ENCODE measurements at regions not wholly inside any gene's neighbourhood (a gene's known extent, or its start where the extent isn't known, plus 50 kb on each side); places are given as distances from the start of the nearest gene placed in this dataset.

DNA sequence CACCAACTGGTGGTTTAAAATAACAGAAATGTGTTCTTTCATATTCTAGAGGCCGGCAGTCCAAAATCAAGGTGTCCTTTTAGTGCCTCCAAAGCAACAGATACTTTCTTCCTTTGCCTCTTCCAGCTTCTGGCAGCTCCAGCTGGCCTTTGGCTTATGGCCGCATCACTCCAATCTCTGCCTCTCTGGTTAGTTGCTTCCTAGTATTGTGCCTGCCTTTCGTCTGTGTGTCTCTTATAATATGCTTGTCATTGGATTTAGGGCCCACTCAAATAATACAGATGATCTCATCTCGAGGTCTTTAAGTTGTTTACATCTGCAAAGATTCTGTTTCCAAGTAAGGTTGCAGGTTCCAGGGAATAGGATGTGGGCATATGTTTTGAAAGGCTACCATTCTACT lies 855.2 kb upstream of the ID2 start:
- Mint-ChIP-seq H3K27me3 (ENCODE audit: low read depth) (no peaks in the 10 kb centered on the region), H3K4me1 (ENCODE audit: low read depth) (peaks cover 16% of the 10 kb centered on the region), H3K27ac (peak overlapping the region; percentile 13), H3K4me3 (no peak overlapping the region), H3K36me3 (ENCODE audit: low read depth) (no peaks in the 10 kb centered on the region), H3K9me3 (no peaks in the 10 kb centered on the region)
- DNase-seq = no peak
- intact Hi-C loops (cut with micrococcal nuclease) = loop anchor here (1.0 to 5.0 kb wide), 12 partner anchors 22 to 855 kb away; no protein-coding TSS in a partner anchor
- CTCF ChIA-PET = interaction anchor here (0.8 to 1.7 kb wide), 2 partner anchors 20 to 259 kb away, joined by 3 to 5 read pairs; no protein-coding TSS in a partner anchor

DNA sequence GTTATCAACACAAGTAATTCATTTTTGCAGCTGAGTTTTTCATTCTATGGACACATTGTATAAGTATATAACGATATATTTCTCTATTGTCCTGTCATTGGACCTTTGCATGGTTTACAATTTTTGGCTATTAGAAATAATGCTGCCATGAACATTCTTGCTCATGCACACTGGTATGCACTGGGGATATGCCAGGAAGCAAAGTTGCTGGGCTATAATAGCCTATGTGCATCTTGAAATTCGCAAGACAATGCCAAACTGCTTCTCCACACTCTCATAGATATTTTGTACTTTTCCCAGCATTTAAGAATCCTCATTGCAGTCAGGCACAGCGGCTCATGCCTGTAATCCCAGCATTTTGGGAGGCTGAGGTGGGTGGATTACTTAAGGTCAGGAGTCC lies 852.6 kb upstream of the ID2 start:
- Mint-ChIP-seq H3K4me3 (no peak overlapping the region), H3K27me3 (ENCODE audit: low read depth) (no peaks in the 10 kb centered on the region), H3K4me1 (ENCODE audit: low read depth) (peaks cover 16% of the 10 kb centered on the region), H3K9me3 (no peaks in the 10 kb centered on the region), H3K27ac (no peak overlapping the region), H3K36me3 (ENCODE audit: low read depth) (no peaks in the 10 kb centered on the region)
- intact Hi-C loops (cut with micrococcal nuclease) = loop anchor here (5.0 kb wide), 2 partner anchors 637 to 648 kb away; no protein-coding TSS in a partner anchor
- DNase-seq = no peak
- CTCF ChIA-PET = no interaction called here

DNA sequence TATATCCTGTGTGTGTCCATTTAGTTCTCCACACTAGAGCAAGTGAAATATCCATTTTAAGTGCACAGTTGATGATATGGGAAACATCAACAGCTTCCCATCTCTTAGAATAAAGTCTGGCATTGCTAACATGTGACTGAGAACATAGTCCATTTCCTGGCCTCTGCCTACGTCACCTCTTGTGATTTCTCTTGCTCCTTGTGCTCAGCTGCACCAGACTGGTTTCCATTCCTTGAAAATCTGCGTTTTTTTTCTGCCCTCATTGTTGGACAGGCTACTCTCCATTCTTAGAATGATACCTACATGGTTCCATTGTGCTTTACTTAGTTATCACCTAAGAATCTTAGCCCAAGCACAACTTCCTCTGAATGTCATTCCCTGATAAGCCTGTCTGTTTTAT lies 851.2 kb upstream of the ID2 start:
- no peak for DNase-seq
- no peaks in the 10 kb centered on the region for H3K27me3 Mint-ChIP-seq (ENCODE audit: low read depth)
- peaks cover 3% of the 10 kb centered on the region for H3K9me3 Mint-ChIP-seq
- no peak overlapping the region for H3K4me3 Mint-ChIP-seq
- H3K36me3 Mint-ChIP-seq (ENCODE audit: low read depth) = no peaks in the 10 kb centered on the region
- CTCF ChIA-PET = no interaction called here
- intact Hi-C loops (cut with micrococcal nuclease) = no loop called here
- H3K4me1 Mint-ChIP-seq (ENCODE audit: low read depth) = peaks cover 16% of the 10 kb centered on the region
- no peak overlapping the region for H3K27ac Mint-ChIP-seq

DNA sequence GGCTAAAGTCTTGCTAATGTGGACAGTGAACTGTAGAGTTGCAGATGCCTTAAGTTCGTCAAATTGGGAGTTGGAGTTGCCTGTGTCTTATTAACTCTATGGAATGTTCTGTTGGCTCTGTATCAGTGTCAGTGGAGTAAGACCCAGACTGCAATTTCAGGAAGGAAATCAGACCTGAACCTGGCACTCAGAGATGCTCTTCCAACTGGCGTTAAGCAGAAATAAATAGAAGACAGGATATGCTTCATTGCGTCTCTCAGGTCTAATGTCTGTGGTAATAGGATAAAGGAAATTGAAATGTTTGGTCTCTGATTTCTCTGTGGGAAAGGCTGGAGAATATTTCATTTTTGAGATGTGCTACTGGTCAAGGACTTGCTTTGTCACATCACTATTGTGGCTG lies 846.7 kb upstream of the ID2 start:
- no peaks in the 10 kb centered on the region for H3K36me3 Mint-ChIP-seq (ENCODE audit: low read depth)
- no peak for DNase-seq
- H3K9me3 Mint-ChIP-seq = peaks cover 3% of the 10 kb centered on the region
- H3K4me1 Mint-ChIP-seq (ENCODE audit: low read depth) = peaks cover 13% of the 10 kb centered on the region
- H3K4me3 Mint-ChIP-seq = no peak overlapping the region
- CTCF ChIA-PET = no interaction called here
- no peaks in the 10 kb centered on the region for H3K27me3 Mint-ChIP-seq (ENCODE audit: low read depth)
- no peak overlapping the region for H3K27ac Mint-ChIP-seq
- intact Hi-C loops (cut with micrococcal nuclease) = no loop called here

DNA sequence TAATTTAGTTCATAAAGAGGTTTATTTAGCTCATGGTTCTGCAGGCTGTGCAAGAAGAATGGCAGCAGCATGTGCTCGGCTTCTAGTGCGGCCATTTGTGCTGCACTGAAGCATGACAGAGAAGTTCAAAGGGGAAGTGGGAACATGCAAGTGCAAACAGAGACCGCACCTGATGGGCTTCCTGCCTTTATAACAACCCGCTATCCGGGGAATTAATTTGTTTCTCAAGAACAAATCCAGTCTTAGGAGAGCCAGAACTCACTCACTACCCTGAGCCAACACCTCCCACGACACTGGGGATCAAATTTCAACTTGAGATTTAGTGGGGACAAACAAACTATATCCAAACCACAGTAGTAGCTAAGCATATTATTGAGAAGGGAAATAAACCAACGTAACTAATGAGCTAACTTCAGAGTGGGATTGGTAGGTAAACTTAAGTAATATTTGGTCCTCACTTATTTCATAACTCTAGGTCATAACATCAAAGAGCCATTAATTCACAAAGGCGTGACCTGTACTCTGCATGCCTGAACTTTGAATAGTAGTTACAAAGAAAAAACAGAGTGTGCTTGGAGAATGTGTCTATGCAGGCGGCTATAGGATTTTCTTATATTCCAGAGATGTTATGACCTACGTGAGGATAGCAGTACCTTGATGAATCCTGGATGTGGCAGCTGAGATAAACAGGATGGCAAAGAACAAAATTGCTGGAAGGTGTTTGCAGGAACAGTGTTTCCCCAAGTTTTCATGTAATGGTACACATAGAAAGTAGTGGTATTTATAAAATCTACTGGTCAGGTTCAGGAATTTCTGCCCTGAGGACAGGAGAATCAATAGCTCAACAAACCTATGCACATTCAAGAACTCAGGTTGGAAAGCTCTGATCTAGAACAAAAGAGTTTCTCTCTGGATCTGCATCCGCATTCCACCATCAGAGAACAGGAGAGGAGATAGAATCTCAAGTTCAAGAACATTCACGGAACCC lies 845.9 kb upstream of the ID2 start:
- no peak overlapping the region for H3K4me3 Mint-ChIP-seq
- CTCF ChIA-PET = no interaction called here
- peak; percentile 11 for DNase-seq
- H3K9me3 Mint-ChIP-seq = peaks cover 3% of the 10 kb centered on the region
- H3K4me1 Mint-ChIP-seq (ENCODE audit: low read depth) = peaks cover 13% of the 10 kb centered on the region
- no peaks in the 10 kb centered on the region for H3K36me3 Mint-ChIP-seq (ENCODE audit: low read depth)
- no peaks in the 10 kb centered on the region for H3K27me3 Mint-ChIP-seq (ENCODE audit: low read depth)
- intact Hi-C loops (cut with micrococcal nuclease) = no loop called here
- no peak overlapping the region for H3K27ac Mint-ChIP-seq

DNA sequence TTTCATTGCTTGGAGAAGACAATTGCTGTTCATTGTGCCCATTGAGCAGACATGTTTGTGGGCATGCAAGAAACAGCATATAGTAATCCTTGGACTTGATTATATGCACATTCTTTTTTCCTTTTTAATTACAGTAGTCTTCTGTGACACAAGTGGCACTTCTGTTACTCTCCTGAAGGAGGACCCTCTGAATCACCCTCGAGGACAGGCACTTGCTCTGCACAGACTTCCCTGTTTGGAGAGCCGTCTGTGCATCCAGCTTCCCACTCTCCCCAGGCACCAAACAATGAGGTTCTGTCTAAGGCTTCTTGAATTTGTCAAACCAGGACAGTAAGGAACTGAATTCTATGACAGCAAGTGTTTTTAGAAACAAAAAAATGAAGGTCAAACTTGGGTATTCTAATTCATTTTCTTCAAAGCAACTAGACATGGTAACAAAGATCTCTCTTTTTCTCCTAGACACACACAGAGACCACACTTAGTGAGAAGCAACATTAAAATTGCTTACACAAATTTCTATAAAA lies 844.6 kb upstream of the ID2 start:
- CTCF ChIA-PET = no interaction called here
- H3K4me3 Mint-ChIP-seq = no peak overlapping the region
- no peak overlapping the region for H3K27ac Mint-ChIP-seq
- H3K9me3 Mint-ChIP-seq = peaks cover 5% of the 10 kb centered on the region
- intact Hi-C loops (cut with micrococcal nuclease) = no loop called here
- H3K27me3 Mint-ChIP-seq (ENCODE audit: low read depth) = no peaks in the 10 kb centered on the region
- no peaks in the 10 kb centered on the region for H3K36me3 Mint-ChIP-seq (ENCODE audit: low read depth)
- no peak for DNase-seq
- H3K4me1 Mint-ChIP-seq (ENCODE audit: low read depth) = peaks cover 15% of the 10 kb centered on the region

DNA sequence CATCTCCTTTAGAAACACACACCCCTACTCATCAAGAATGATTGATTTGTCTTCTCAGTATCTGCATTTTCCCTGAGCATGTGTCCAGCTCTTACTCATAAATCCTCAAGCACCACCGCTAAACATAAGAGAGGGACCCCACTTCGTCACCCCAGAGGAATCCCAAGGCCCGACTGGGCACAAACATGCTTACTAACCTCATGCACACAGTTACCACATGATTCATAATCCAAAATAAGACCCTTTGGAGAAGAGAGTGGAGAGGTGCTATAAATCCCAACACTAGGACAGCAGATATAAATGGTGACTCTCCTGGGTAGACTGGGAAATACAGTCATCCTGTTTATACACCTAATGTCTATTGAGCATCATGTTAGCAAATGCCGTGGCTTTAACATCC lies 843.2 kb upstream of the ID2 start:
- Mint-ChIP-seq H3K27ac (no peak overlapping the region), H3K4me3 (no peak overlapping the region), H3K4me1 (ENCODE audit: low read depth) (peaks cover 15% of the 10 kb centered on the region), H3K9me3 (peaks cover 5% of the 10 kb centered on the region), H3K27me3 (ENCODE audit: low read depth) (peaks cover 2% of the 10 kb centered on the region), H3K36me3 (ENCODE audit: low read depth) (no peaks in the 10 kb centered on the region)
- intact Hi-C loops (cut with micrococcal nuclease) = no loop called here
- no peak for DNase-seq
- CTCF ChIA-PET = no interaction called here

DNA sequence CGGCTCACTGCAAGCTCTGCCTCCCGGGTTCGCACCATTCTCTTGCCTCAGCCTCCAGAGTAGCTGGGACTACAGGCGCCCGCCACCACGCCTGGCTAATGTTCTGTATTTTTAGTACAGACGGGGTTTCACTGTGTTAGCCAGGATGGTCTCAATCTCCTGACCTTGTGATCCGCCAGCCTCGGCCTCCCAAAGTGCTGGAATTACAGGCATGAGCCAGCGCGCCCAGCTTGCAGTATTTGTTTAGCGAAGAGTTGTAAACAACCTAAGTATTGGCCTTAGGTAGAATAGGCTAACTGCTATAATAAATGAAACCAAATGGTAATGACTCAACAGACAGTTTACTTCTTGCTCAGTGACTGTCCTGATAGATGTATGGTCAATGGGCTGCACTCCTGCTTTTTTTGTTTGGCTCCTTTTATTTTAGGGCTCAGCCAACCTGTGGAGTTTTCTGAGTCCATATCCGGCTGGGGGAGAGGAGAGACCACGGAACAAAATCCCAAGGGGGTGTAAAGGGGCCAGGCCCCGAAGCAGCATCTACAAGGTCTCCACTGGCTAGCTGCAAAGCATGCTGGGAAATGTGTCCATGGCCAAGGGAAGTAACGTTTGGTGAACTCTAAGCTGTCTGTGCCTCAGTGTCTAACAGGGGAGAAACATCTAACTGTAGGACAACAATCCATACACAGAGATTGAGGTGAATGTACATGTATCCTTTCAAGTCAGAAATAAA lies 841.0 kb upstream of the ID2 start:
- H3K27ac Mint-ChIP-seq = no peak overlapping the region
- CTCF ChIA-PET = no interaction called here
- H3K36me3 Mint-ChIP-seq (ENCODE audit: low read depth) = no peaks in the 10 kb centered on the region
- H3K4me3 Mint-ChIP-seq = no peak overlapping the region
- no peak for DNase-seq
- intact Hi-C loops (cut with micrococcal nuclease) = no loop called here
- H3K4me1 Mint-ChIP-seq (ENCODE audit: low read depth) = peaks cover 7% of the 10 kb centered on the region
- H3K27me3 Mint-ChIP-seq (ENCODE audit: low read depth) = peaks cover 2% of the 10 kb centered on the region
- peaks cover 2% of the 10 kb centered on the region for H3K9me3 Mint-ChIP-seq

DNA sequence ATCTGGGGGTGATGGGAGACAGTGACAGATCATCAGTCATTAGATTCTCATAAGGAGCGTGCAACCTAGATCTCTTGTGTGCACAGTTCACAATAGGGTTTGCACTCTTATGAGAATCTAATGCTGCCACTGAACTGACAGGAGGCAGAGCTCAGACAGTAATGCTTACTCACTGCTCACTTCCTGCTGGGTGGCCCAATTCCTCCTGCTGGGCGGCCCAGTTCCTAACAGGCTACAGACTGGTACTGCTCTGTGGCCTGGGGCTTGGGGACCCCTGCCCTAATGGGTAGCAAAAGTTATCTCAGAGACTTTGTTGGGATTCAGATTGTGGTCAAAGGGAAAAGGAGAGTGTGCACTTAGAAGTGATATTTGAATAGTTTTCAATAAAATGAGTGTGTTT lies 840.1 kb upstream of the ID2 start:
- DNase-seq = no peak
- Mint-ChIP-seq H3K27me3 (ENCODE audit: low read depth) (peaks cover 2% of the 10 kb centered on the region), H3K4me3 (no peak overlapping the region), H3K36me3 (ENCODE audit: low read depth) (no peaks in the 10 kb centered on the region), H3K4me1 (ENCODE audit: low read depth) (peaks cover 2% of the 10 kb centered on the region), H3K27ac (no peak overlapping the region), H3K9me3 (peaks cover 2% of the 10 kb centered on the region)
- CTCF ChIA-PET = no interaction called here
- intact Hi-C loops (cut with micrococcal nuclease) = no loop called here

DNA sequence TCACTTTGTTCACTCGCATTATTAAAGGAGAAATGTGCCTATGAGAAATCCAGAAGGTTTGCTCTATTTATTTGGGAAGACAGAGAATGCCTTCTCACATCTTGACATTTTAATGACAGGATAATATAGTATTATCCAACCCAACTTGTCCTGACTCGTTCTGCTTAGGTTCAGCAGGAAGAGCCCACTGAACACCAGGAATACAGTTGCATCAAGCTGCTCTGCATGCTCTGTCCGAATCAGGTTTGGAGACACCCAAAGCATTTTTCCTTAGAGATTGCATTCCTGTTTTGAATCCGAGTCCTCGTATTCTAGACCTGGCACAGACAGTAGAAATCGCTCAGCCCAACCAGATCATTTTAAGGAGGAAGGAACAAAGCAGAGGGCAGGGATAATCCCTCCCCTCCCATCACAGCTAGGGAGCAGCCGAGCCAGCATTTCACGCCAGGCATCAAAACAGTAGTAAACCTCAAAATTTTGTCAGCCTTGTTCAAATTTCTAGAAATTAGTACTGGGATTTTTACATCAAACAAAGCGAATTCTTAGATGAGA lies 837.4 kb upstream of the ID2 start:
- DNase-seq = no peak
- intact Hi-C loops (cut with micrococcal nuclease) = no loop called here
- Mint-ChIP-seq H3K9me3 (peaks cover 2% of the 10 kb centered on the region), H3K27me3 (ENCODE audit: low read depth) (peaks cover 2% of the 10 kb centered on the region), H3K27ac (no peak overlapping the region), H3K4me3 (no peak overlapping the region), H3K36me3 (ENCODE audit: low read depth) (no peaks in the 10 kb centered on the region), H3K4me1 (ENCODE audit: low read depth) (peaks cover 19% of the 10 kb centered on the region)
- CTCF ChIA-PET = no interaction called here

DNA sequence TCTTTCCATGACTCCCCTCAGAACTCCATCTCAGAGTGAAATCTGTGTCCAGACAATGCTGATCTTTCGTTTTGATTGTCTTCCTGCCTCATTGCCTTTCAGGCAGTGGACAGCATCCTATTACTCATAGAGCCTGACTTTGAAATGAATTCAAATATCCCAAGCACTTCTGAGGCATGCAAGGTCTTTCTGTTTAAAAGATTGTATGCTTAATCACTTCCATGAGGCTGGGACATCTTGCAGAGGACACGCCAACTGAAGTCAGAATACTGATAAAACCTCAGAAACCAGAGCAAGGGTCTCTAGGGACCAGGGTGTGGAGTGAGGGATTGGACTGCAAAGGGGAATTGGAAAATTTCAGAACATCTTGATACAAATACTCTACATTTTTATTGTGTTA lies 836.5 kb upstream of the ID2 start:
- intact Hi-C loops (cut with micrococcal nuclease) = no loop called here
- Mint-ChIP-seq H3K36me3 (ENCODE audit: low read depth) (no peaks in the 10 kb centered on the region), H3K9me3 (peaks cover 2% of the 10 kb centered on the region), H3K27ac (no peak overlapping the region), H3K4me1 (ENCODE audit: low read depth) (peaks cover 19% of the 10 kb centered on the region), H3K4me3 (no peak overlapping the region), H3K27me3 (ENCODE audit: low read depth) (peaks cover 5% of the 10 kb centered on the region)
- no peak for DNase-seq
- CTCF ChIA-PET = no interaction called here

DNA sequence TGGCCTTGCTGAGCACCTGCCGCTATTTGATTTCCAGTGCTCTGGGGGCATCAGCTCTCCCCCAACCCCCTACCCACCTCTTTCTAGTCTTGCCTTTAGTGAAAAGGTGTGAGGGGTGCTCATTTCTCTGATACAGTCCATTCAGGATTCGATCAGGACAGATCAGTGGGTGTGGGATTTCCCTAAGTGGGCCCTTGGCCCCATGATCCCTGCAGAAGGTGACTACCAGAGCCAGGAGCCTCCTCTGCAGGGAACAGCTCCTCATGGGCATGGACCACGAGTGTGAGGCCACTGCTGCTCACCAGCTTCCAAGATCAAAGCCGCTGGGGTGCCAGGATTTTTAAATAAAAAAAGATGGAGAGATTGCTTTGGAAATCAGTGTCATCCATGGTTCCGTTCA lies 835.2 kb upstream of the ID2 start:
- Mint-ChIP-seq H3K27me3 (ENCODE audit: low read depth) (peaks cover 9% of the 10 kb centered on the region), H3K36me3 (ENCODE audit: low read depth) (no peaks in the 10 kb centered on the region), H3K27ac (no peak overlapping the region), H3K4me3 (no peak overlapping the region), H3K4me1 (ENCODE audit: low read depth) (peaks cover 19% of the 10 kb centered on the region), H3K9me3 (no peaks in the 10 kb centered on the region)
- intact Hi-C loops (cut with micrococcal nuclease) = no loop called here
- DNase-seq = no peak
- CTCF ChIA-PET = interaction anchor here (1.2 to 1.7 kb wide), 2 partner anchors 21 to 749 kb away, joined by 3 to 5 read pairs; no protein-coding TSS in a partner anchor

All from activated naive CD4-positive, alpha-beta T cell treated with anti-CD3 and anti-CD28 coated beads for 36 hours (primary cell).